Raji (cell line): ENCODE measurements at regions not wholly inside any gene's neighbourhood (a gene's known extent, or its start where the extent isn't known, plus 50 kb on each side); places are given as distances from the start of the nearest gene placed in this dataset.

Source experiments
- POLR2A ChIP-seq: IDR thresholded peaks from 2 replicates; pipeline ENCODE4 v1.6.1; 2011; ENCODE audit warnings: low read depth, low read length, control low read depth; ENCODE audit not compliant: insufficient read depth

- no peak for TF ChIP-seq POLR2A
Measured at GRCh38 chr4:112860830-112861690, 188.4 kb upstream of the ANK2 start.

DNA sequence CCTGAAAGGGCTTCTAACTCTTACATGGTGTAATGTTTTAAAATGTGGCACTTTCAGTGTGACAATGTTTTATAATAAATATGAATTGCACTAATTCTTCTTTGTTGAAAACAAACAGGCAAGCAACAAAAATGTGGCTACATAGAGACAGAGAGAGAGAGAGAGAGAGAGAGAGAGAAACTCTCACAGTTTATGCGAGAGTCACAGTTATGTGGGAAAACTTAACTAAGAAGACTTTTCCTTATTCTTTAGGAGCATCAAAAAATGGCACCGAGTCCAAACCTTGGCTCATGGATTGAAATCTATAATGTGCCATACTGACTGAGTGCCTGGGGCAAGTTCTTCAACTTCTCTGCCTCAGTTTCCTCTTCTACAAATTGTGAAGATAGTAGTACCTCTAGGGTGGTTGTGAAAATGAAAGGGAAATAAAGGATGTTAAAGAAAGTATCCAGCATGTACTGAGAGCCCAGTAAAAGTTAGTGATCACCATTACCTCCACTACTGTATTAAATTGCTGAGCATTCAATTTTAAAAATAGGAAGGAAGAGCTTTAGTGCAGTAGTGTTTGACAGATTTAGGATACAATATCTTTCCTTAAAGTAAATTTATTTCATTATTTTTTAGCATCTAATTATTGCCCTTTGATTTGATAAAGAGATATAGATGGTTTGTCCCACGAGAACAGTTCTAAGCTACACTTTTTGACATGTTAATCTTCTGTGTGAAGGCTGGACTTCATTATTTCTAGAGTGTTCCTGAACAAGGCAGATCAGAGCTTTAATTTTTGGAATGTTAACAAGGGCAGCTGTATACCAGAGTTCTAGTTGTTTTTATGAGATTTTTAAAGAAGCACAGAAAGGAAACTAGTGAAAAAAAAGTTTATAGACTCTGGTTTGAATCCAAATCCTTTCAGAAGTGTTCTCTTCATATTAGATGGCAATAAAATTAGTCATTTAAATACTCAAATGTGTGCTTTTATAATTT is 187.5 kb upstream of the ANK2 start:
- no peak for TF ChIP-seq POLR2A

GRCh38 chr4:112865443-112865842 is 184.0 kb upstream of the ANK2 start:
- TF ChIP-seq POLR2A = no peak

DNA sequence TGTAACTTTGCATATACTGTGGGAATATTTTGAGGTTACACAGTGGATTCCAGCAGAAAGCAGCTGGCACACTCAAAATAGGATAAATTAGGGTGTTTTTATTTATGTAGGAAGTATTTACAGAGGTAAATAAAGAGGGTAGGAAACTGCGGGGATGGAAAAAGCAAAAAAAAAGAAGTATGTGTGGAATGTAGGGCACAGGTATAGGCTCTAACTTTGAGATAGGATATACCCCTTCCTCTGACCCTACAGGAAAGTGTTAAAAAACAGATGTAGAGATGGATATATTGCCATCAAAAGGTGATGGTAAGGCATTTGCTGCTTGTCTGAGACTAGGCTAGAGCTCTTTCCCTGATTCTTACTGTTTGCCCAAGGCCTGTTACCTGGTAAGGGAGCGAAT is 173.1 kb upstream of the ANK2 start:
- TF ChIP-seq POLR2A = no peak

- TF ChIP-seq POLR2A = no peak
Measured at GRCh38 chr4:112881842-112882241, 167.6 kb upstream of the ANK2 start.

GRCh38 chr4:112882286-112882685 is 167.2 kb upstream of the ANK2 start:
- TF ChIP-seq POLR2A = no peak

DNA sequence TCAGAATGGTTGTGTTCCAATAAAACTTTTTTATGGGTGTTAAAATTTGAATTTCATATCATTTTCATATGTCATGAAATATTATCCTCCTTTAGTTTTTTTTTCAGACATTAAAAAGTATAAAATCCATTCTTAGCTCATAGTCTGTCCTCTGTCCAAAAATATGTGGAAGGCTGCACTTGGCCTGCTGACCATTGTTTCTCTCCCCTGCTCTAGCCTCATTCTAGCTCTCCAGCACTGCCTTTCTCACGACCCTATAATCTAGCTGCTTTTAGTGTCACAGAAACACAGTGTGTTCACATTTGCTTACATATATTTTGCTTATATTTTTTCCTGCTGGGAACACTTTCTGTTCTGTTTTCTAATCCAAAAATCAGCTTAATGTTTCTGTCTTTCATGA is 165.0 kb upstream of the ANK2 start:
- no peak for TF ChIP-seq POLR2A

- TF ChIP-seq POLR2A = no peak
Measured at GRCh38 chr4:112885897-112886296, 163.6 kb upstream of the ANK2 start.

GRCh38 chr4:112888622-112889021 is 160.8 kb upstream of the ANK2 start:
- no peak for TF ChIP-seq POLR2A

DNA sequence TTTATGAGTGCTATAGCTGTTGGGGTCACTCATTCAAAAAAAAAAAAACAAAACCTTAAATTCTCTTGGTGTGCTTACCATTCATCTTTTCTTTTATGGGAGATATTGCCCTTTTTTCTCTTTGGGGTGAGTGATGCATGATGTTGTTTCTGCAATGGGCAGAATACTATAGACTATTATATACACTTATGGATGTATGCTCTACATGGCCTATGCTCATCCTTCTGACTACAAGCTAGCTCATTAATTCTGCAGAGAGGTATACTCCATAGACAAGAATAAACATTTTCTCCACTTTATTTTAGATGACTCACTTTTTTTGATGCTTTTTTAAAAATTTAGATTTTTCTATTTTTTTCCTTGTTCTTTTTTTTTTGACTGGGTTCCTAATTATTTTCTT is 160.3 kb upstream of the ANK2 start:
- no peak for TF ChIP-seq POLR2A

GRCh38 chr4:112889619-112890527 is 159.6 kb upstream of the ANK2 start:
- TF ChIP-seq POLR2A = no peak

GRCh38 chr4:112894480-112894879 is 155.0 kb upstream of the ANK2 start:
- TF ChIP-seq POLR2A = no peak

DNA sequence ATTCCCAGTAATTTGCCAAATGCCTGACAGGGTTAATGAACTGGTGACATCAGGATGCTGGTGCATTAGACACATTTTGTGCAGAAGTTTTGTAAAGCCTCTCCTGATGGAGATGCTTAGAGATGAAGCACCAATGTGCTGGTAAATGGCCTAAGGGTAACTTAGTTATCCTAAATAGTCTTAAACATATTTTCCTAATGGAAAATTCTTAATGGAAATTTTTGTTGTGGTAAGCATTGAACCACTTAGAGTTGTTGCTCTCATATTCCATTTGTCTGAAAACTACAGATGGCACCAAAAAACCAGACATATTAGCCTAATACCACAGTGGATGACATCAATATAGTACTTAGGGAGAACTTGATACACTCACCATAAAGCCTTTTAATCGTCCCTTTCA is 154.5 kb upstream of the ANK2 start:
- TF ChIP-seq POLR2A = no peak

DNA sequence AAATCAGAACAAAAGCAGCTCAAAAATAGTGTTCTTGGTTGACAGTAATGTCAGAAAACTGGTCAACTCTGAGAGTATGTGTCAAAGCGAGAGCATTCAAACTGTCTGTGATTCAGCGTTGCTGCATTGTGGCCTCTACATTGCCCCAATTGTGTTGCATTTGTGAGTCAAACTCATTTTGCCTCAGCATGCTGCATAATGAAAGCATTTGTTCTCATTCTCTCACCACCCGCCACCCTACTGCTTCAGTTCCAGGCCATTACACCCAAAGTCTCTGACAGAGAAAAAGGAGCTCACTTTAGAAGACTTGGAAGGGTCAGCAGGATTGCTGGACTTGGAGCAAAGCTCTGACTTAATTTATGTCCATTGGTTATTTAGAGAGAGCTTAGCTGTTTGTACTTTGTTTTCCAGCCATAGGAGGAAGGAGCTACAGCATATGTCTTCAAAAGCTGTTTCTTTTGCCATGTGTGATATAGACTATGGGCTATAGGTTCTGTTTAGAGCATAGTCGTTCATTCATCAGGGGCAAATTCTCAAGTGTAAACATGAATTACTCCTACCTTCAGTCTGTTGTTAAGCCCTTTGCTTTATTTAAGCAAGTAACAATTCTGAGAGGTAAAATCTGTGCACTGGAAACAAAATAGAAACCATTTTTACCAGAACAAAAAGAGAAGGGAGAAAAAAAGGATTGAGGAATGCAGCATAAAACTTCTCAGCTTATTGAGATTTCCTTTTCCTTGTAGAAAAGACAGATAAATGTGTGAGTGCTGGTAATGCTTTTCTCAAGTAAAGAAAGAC is 153.4 kb upstream of the ANK2 start:
- TF ChIP-seq POLR2A = no peak
